H1 (cell line): ENCODE measurements at regions not wholly inside any gene's neighbourhood (a gene's known extent, or its start where the extent isn't known, plus 50 kb on each side); places are given as distances from the start of the nearest gene placed in this dataset.

Experiments used
- CTCF ChIA-PET: fragments of 300-600 bp; sonication (Branson Sonifier 250); formaldehyde crosslinking; loops from one replicate; lab custom pipeline; 2021; ENCODE audit not compliant: partially characterized antibody; lab: Charles Lee
- POLR2A ChIA-PET: fragments of 300-600 bp; sonication (Branson Sonifier 250); formaldehyde crosslinking; loops from one replicate; lab custom pipeline; 2021; ENCODE audit warnings: inconsistent platforms; ENCODE audit not compliant: partially characterized antibody; lab: Charles Lee
- DNase-seq, 2 experiments: peaks; one replicate each; pipeline versions ENCODE4 v3.0.0 to v3.0.0-alpha.2; 2010 to 2022; ENCODE audit warnings: low spot score in 2 of 2, low read depth in 1 of 2, mixed read lengths in 1 of 2
- FAIRE-seq: peaks from 2 replicates; lab custom pipeline; 2011; peaks lifted over from hg19 to GRCh38; lab: Jason Lieb, UNC
- H2AFZ ChIP-seq: 2 replicates; pipeline ENCODE4 v1.8.1; 2012; ENCODE audit warnings: low read length, inconsistent platforms
- H2AK5ac ChIP-seq: 2 replicates; pipeline ENCODE4 v1.6.1; 2013; ENCODE audit warnings: low read depth, low read length
- H2BK120ac ChIP-seq: replicated peaks from 2 replicates; pipeline ENCODE3; 2013; ENCODE audit warnings: low read depth, low read length, inconsistent platforms
- H2BK12ac ChIP-seq: 2 replicates; pipeline ENCODE4 v1.6.1; 2013; ENCODE audit warnings: low read depth, low read length
- H2BK15ac ChIP-seq: 2 replicates; pipeline ENCODE4 v1.6.1; 2013; ENCODE audit warnings: low read length
- H2BK20ac ChIP-seq: 2 replicates; pipeline ENCODE4 v1.6.1; 2013; ENCODE audit warnings: low read length
- H2BK5ac ChIP-seq: 2 replicates; pipeline ENCODE4 v1.6.1; 2013; ENCODE audit warnings: low read depth, low read length
- H3K14ac ChIP-seq: 2 replicates; pipeline ENCODE4 v1.6.1; 2013; ENCODE audit warnings: inconsistent platforms; ENCODE audit not compliant: insufficient read length
- H3K18ac ChIP-seq: 2 replicates; pipeline ENCODE4 v1.6.1; 2013; ENCODE audit warnings: low read length; ENCODE audit errors: extremely low read depth
- H3K23ac ChIP-seq: 2 replicates; pipeline ENCODE4 v1.6.1; 2013; ENCODE audit warnings: inconsistent platforms; ENCODE audit not compliant: insufficient read length
- H3K23me2 ChIP-seq: 2 replicates; pipeline ENCODE4 v1.6.1; 2013; ENCODE audit warnings: low read depth, low read length
- H3K27ac ChIP-seq: 2 replicates; pipeline ENCODE4 v1.6.1; 2011; ENCODE audit warnings: low read depth, low read length, inconsistent platforms
- H3K27me3 ChIP-seq, 4 experiments: replicated peaks in 1 of 4; 1 replicate in 1 of 4; 2 replicates in 3 of 4; pipeline versions ENCODE4 v1.6.1 to v1.8.1; 2011 to 2013; ENCODE audit warnings: low read length in 3 of 4, mild to moderate bottlenecking in 3 of 4, inconsistent platforms in 2 of 4, mixed read lengths in 2 of 4, moderate library complexity in 1 of 4; ENCODE audit not compliant: control insufficient read depth in 3 of 4, insufficient read depth in 3 of 4; ENCODE audit errors: extremely low read depth in 1 of 4
- H3K36me3 ChIP-seq, 4 experiments: 2 replicates each; pipeline versions ENCODE4 v1.6.1 to v1.8.1; 2011 to 2013; ENCODE audit warnings: mild to moderate bottlenecking in 4 of 4, low read length in 3 of 4, moderate library complexity in 2 of 4, control low read depth in 1 of 4, inconsistent platforms in 1 of 4; ENCODE audit not compliant: insufficient read depth in 4 of 4, control insufficient read depth in 2 of 4
- H3K4ac ChIP-seq: replicated peaks from 2 replicates; pipeline ENCODE3; 2013; ENCODE audit warnings: low read length, low read depth, mixed read lengths, inconsistent platforms; ENCODE audit not compliant: insufficient read length
- H3K4me1 ChIP-seq, 4 experiments: replicated peaks in 1 of 4; 1 replicate in 1 of 4; 2 replicates in 3 of 4; pipeline versions ENCODE4 v1.6.1 to v1.8.1; 2011 to 2013; ENCODE audit warnings: low read length in 3 of 4, inconsistent platforms in 2 of 4, mixed read lengths in 1 of 4; ENCODE audit not compliant: insufficient read depth in 4 of 4, control insufficient read depth in 3 of 4
- H3K4me2 ChIP-seq, 2 experiments: 2 replicates each; pipeline versions ENCODE4 v1.6.1 to v1.8.1; 2011 to 2013; ENCODE audit warnings: low read depth in 2 of 2, low read length in 2 of 2, control low read depth in 1 of 2, inconsistent platforms in 1 of 2, mild to moderate bottlenecking in 1 of 2; ENCODE audit not compliant: insufficient read depth in 1 of 2
- H3K4me3 ChIP-seq, 4 experiments: fragments of 200-600, 300-600 bp in 1 of 4; sonication (generic), shearing (Covaris generic), sonication (Bioruptor Twin) in 1 of 4; 2 replicates each; pipeline versions ENCODE4 v1.5.1 to v1.8.1; 2011 to 2016; ENCODE audit warnings: low read length in 4 of 4, low read depth in 3 of 4, control low read depth in 2 of 4, inconsistent platforms in 2 of 4, mild to moderate bottlenecking in 2 of 4, mixed read lengths in 1 of 4, moderate library complexity in 1 of 4; ENCODE audit not compliant: insufficient read depth in 2 of 4; ENCODE audit errors: extremely low read depth in 1 of 4
- H3K56ac ChIP-seq: replicated peaks from 2 replicates; pipeline ENCODE3; 2013; ENCODE audit warnings: low read depth, mild to moderate bottlenecking, mixed read lengths, low read length, inconsistent platforms; ENCODE audit not compliant: insufficient read length
- H3K79me1 ChIP-seq: 2 replicates; pipeline ENCODE4 v1.6.1; 2013; ENCODE audit warnings: low read depth, low read length, control low read depth
- H3K79me2 ChIP-seq, 2 experiments: 2 replicates each; pipeline versions ENCODE4 v1.6.1 to v1.8.1; 2012 to 2013; ENCODE audit warnings: low read length in 2 of 2, mild to moderate bottlenecking in 2 of 2, inconsistent platforms in 1 of 2; ENCODE audit not compliant: insufficient read depth in 2 of 2, control insufficient read depth in 1 of 2
- H3K9ac ChIP-seq, 4 experiments: replicated peaks in 1 of 4; 1 replicate in 1 of 4; 2 replicates in 3 of 4; pipeline versions ENCODE4 v1.6.1 to v1.8.1; 2011 to 2013; ENCODE audit warnings: low read depth in 3 of 4, low read length in 3 of 4, control low read depth in 2 of 4, mild to moderate bottlenecking in 2 of 4, moderate library complexity in 2 of 4, inconsistent platforms in 1 of 4; ENCODE audit errors: extremely low read depth in 1 of 4
- H3K9me3 ChIP-seq, 2 experiments: 2 replicates each; pipeline versions ENCODE4 v1.6.1 to v1.8.1; 2012 to 2013; ENCODE audit warnings: mild to moderate bottlenecking in 2 of 2, moderate library complexity in 2 of 2, control low read depth in 1 of 2, inconsistent platforms in 1 of 2, low read depth in 1 of 2, low read length in 1 of 2, mixed read lengths in 1 of 2; ENCODE audit not compliant: insufficient read depth in 2 of 2
- H4K20me1 ChIP-seq, 2 experiments: replicated peaks in 1 of 2; 2 replicates each; pipeline versions ENCODE3 to v1.8.1; 2011 to 2013; ENCODE audit warnings: inconsistent platforms in 2 of 2, low read length in 2 of 2, mild to moderate bottlenecking in 1 of 2; ENCODE audit not compliant: insufficient read depth in 2 of 2, control insufficient read depth in 1 of 2
- H4K5ac ChIP-seq: 2 replicates; pipeline ENCODE4 v1.6.1; 2013; ENCODE audit warnings: low read length, low read depth, mixed read lengths, inconsistent platforms; ENCODE audit not compliant: insufficient read length
- H4K8ac ChIP-seq: 2 replicates; pipeline ENCODE4 v1.8.0; 2013; ENCODE audit warnings: mild to moderate bottlenecking, moderate library complexity, low read length, inconsistent platforms; ENCODE audit not compliant: insufficient read depth; ENCODE audit errors: extremely low read depth
- H4K91ac ChIP-seq: replicated peaks from 2 replicates; pipeline ENCODE3; 2013; ENCODE audit warnings: low read length, mixed read lengths, inconsistent platforms; ENCODE audit not compliant: insufficient read length
- ASH2L ChIP-seq: fragments of 200-600, 300-600 bp; sonication (generic); IDR thresholded peaks from one replicate; pipeline ENCODE4 v1.7.1; 2017; ENCODE audit warnings: low read length
- ATF2 ChIP-seq: IDR thresholded peaks from 2 replicates; pipeline ENCODE4 v1.6.1; 2012; ENCODE audit warnings: low read length, inconsistent platforms
- BRCA1 ChIP-seq: IDR thresholded peaks from 2 replicates; pipeline ENCODE4 v1.6.1; 2012; ENCODE audit warnings: low read depth, low read length, improper control_type of control experiment
- CREB1 ChIP-seq: IDR thresholded peaks from 2 replicates; pipeline ENCODE4 v1.6.1; 2012; ENCODE audit warnings: inconsistent platforms
- CTCF ChIP-seq, 3 experiments: IDR thresholded peaks; 1 replicate in 2 of 3; 2 replicates in 1 of 3; pipeline versions ENCODE4 v1.5.1 to v1.6.1; 2011; ENCODE audit warnings: low read length in 3 of 3, mild to moderate bottlenecking in 3 of 3, inconsistent platforms in 2 of 3, low read depth in 1 of 3, moderate library complexity in 1 of 3; ENCODE audit not compliant: insufficient read depth in 1 of 3; ENCODE audit errors: control extremely low read depth in 1 of 3
- KDM4A ChIP-seq: IDR thresholded peaks from one replicate; pipeline ENCODE4 v1.7.1; 2012; ENCODE audit warnings: low read depth, mild to moderate bottlenecking, moderate library complexity, low read length, inconsistent platforms; ENCODE audit not compliant: severe bottlenecking
- MAX ChIP-seq: IDR thresholded peaks from 2 replicates; pipeline ENCODE4 v1.6.1; 2012; ENCODE audit warnings: inconsistent platforms
- NRF1 ChIP-seq: IDR thresholded peaks from 2 replicates; pipeline ENCODE4 v1.6.1; 2011; ENCODE audit warnings: mild to moderate bottlenecking, low read depth, low read length, improper control_type of control experiment
- PHF8 ChIP-seq: fragments of 200-600 bp; sonication (generic); conservative IDR thresholded peaks from 2 replicates; pipeline ENCODE4 v1.7.1; 2012; ENCODE audit warnings: low read depth, mild to moderate bottlenecking, inconsistent platforms, low read length, moderate library complexity
- SP1 ChIP-seq: IDR thresholded peaks from 2 replicates; pipeline ENCODE4 v1.6.1; 2011; ENCODE audit warnings: low read depth, low read length
- TAF7 ChIP-seq: optimal IDR thresholded peaks from 2 replicates; pipeline ENCODE3; 2011; ENCODE audit warnings: low read depth, mild to moderate bottlenecking, inconsistent platforms, low read length, moderate library complexity, borderline replicate concordance
- WGBS, 2 experiments: shearing (Covaris generic) in 1 of 2; methylation state at CpG; one replicate each; pipeline versions ENCODE4 v1.1.6 to v1.1.7; 2013 to 2015; ENCODE audit warnings: low lambda C conversion rate in 2 of 2, mixed read lengths in 2 of 2, inconsistent platforms in 1 of 2, low coverage in 1 of 2, missing lambda C conversion rate in 1 of 2; ENCODE audit not compliant: insufficient replicate concordance in 2 of 2, insufficient coverage in 1 of 2, insufficient read length in 1 of 2; ENCODE audit errors: extremely low coverage in 1 of 2, missing lambda C conversion rate in 1 of 2; 5-methylcytosine and 5-hydroxymethylcytosine counted together

- POLR2A ChIA-PET, result no interaction called here
- 94% methylated on average over 4 of the region's 4 CpGs; no CpG with 5 or more reads in 1 of the 2 experiments for WGBS, 2 experiments
- H3K4ac ChIP-seq, result no peak overlapping the region
These were observed 108.0 kb upstream of the SLC35G4 start for GRCh38 chr18:11501352-11501751.

More at GRCh38 chr18:11501352-11501751, 108.0 kb upstream of the SLC35G4 start:
- H2BK12ac ChIP-seq, result no peak overlapping the region
- no peaks in the 10 kb centered on the region for H4K20me1 ChIP-seq
- no peak overlapping the region for H3K56ac ChIP-seq
- H4K91ac ChIP-seq, result no peak overlapping the region
- no peak overlapping the region for H3K27ac ChIP-seq
- no peaks in the 10 kb centered on the region for H3K79me1 ChIP-seq
- no peak overlapping the region for H3K14ac ChIP-seq
- no peak overlapping the region for H2BK20ac ChIP-seq
- no peak overlapping the region for H2BK15ac ChIP-seq
- H3K9me3 ChIP-seq, result no peaks in the 10 kb centered on the region
- no peak overlapping the region for H3K23ac ChIP-seq
- no peaks in the 10 kb centered on the region for H3K4me1 ChIP-seq
- no peak overlapping the region for H4K5ac ChIP-seq
- FAIRE-seq, result no peak
- no peak overlapping the region for H2AFZ ChIP-seq
- H2BK5ac ChIP-seq, result no peak overlapping the region
- TF ChIP-seq CTCF (IDR thresholded peaks at IDR 0.05; ENCODE audit: control extremely low read depth in 1 of 3, insufficient read depth in 1 of 3, low read depth in 1 of 3, low read length in 3 of 3), result no peak
- no peak for TF ChIP-seq MAX
- no peak for TF ChIP-seq NRF1
- TF ChIP-seq KDM4A, result no peak
- TF ChIP-seq TAF7, result no peak
- TF ChIP-seq BRCA1, result no peak
- no peak for TF ChIP-seq PHF8
- no peak for TF ChIP-seq ASH2L
- no peak for TF ChIP-seq ATF2
- TF ChIP-seq SP1, result no peak
- no peak for TF ChIP-seq CREB1
- no peaks in the 10 kb centered on the region for H3K27me3 ChIP-seq
- CTCF ChIA-PET, result interaction anchor here (0.6 to 2.7 kb wide), 3 partner anchors 13 to 337 kb away, joined by 3 to 14 read pairs (median 4); no protein-coding TSS in a partner anchor
- H3K79me2 ChIP-seq, result no peaks in the 10 kb centered on the region
- no peak overlapping the region for H2AK5ac ChIP-seq
- no peak overlapping the region for H4K8ac ChIP-seq
- DNase-seq, result no peak
- H3K9ac ChIP-seq, result no peak overlapping the region
- no peak overlapping the region for H3K4me3 ChIP-seq
- no peak overlapping the region for H3K4me2 ChIP-seq
- no peak overlapping the region for H3K18ac ChIP-seq
- no peaks in the 10 kb centered on the region for H3K36me3 ChIP-seq
- H3K23me2 ChIP-seq, result no peaks in the 10 kb centered on the region
- no peak overlapping the region for H2BK120ac ChIP-seq
